Activated T-helper 1 cell treated with Interleukin-2 at 50 U/mL for 16 hours (primary cell): ENCODE measurements at regions not wholly inside any gene's neighbourhood (a gene's known extent, or its start where the extent isn't known, plus 50 kb on each side); places are given as distances from the start of the nearest gene placed in this dataset.
A peak's percentile ranks its signal among the peaks of the same experiment; 100 is the strongest.
"Not testable (repeated sequence)": the region's sequence is repeated elsewhere in the genome, so short reads cannot be mapped to it uniquely, and the experiment has no call there.

ENCODE experiments used
- DNase-seq: peaks from one replicate; pipeline ENCODE4 v3.0.0-alpha.2; 2020; ENCODE audit warnings: low read depth

- no peak for DNase-seq
Measured at GRCh38 chr1:184888505-184888904, 85.8 kb downstream of the NIBAN1 start.

- DNase-seq: no peak
Measured at GRCh38 chr1:184882957-184883815, 91.1 kb downstream of the NIBAN1 start.

- DNase-seq: no peak
Measured at GRCh38 chr1:184881941-184882913, 92.1 kb downstream of the NIBAN1 start.

GRCh38 chr1:184879876-184880557 lies 94.3 kb downstream of the NIBAN1 start:
- no peak for DNase-seq

- DNase-seq: no peak
Measured at GRCh38 chr1:184878602-184879001, 95.7 kb downstream of the NIBAN1 start.

- no peak for DNase-seq
Measured at GRCh38 chr1:184878002-184878401, 96.3 kb downstream of the NIBAN1 start.

GRCh38 chr1:184876015-184876414 lies 98.3 kb downstream of the NIBAN1 start:
- DNase-seq: not testable (repeated sequence)

GRCh38 chr1:184875218-184875617 lies 99.1 kb downstream of the NIBAN1 start:
- no peak for DNase-seq

GRCh38 chr1:184870319-184870718 lies 104.0 kb downstream of the NIBAN1 start:
- DNase-seq: no peak

- DNase-seq: no peak
Measured at GRCh38 chr1:184867866-184868689, 106.2 kb downstream of the NIBAN1 start.

GRCh38 chr1:184866991-184867788 lies 107.1 kb downstream of the NIBAN1 start:
- DNase-seq: peak; percentile 23

- no peak for DNase-seq
Measured at GRCh38 chr1:184866586-184866985, 107.7 kb downstream of the NIBAN1 start.

- DNase-seq: no peak
Measured at GRCh38 chr1:184865831-184866230, 108.5 kb downstream of the NIBAN1 start.

GRCh38 chr1:184861755-184862336 lies 107.2 kb upstream of the EDEM3 start:
- DNase-seq: no peak

- DNase-seq: no peak
Measured at GRCh38 chr1:184860985-184861754, 106.5 kb upstream of the EDEM3 start.

- no peak for DNase-seq
Measured at GRCh38 chr1:184860535-184860934, 105.9 kb upstream of the EDEM3 start.

- DNase-seq: no peak
Measured at GRCh38 chr1:184859381-184860105, 104.9 kb upstream of the EDEM3 start.

GRCh38 chr1:184858288-184858687 lies 103.6 kb upstream of the EDEM3 start:
- DNase-seq: no peak
